Heart right ventricle (tissue), 16 donors: ENCODE measurements at regions not wholly inside any gene's neighbourhood (a gene's known extent, or its start where the extent isn't known, plus 50 kb on each side); places are given as distances from the start of the nearest gene placed in this dataset.

Source experiments
- ATAC-seq, 8 donors: fragments of 200-7000 bp; cut with Tn5 transposase; one replicate each; pipeline ENCODE4 v1.9.1; 2020; ENCODE audit warnings: mild to moderate bottlenecking in 8 of 8, moderate library complexity in 8 of 8, moderate number of reproducible peaks in 1 of 8
- DNase-seq, 2 donors: peaks; one replicate each; pipeline ENCODE4 v3.0.0-alpha.2; 2020
- H3K27ac ChIP-seq, 10 donors: fragments of 200-600 bp; sonication (generic) in 2 of 10; one replicate each; pipeline versions ENCODE4 v1.5.0 to v1.8.0; 2020 to 2022; ENCODE audit warnings: mild to moderate bottlenecking in 3 of 10
- H3K27me3 ChIP-seq, 7 donors: fragments of 200-600 bp; one replicate each; pipeline ENCODE4 v1.8.0; 2021 to 2022; ENCODE audit warnings: mild to moderate bottlenecking in 2 of 7
- H3K36me3 ChIP-seq, 9 donors: fragments of 200-600 bp; sonication (generic) in 1 of 9; one replicate each; pipeline versions ENCODE4 v1.5.0 to v1.8.0; 2020 to 2022; ENCODE audit warnings: mild to moderate bottlenecking in 2 of 9
- H3K4me1 ChIP-seq, 9 donors: fragments of 200-600 bp; sonication (generic) in 1 of 9; one replicate each; pipeline versions ENCODE4 v1.5.0 to v1.8.0; 2020 to 2022; ENCODE audit warnings: mild to moderate bottlenecking in 4 of 9
- H3K4me3 ChIP-seq, 10 donors: fragments of 200-600 bp; sonication (generic) in 2 of 10; one replicate each; pipeline versions ENCODE4 v1.5.0 to v1.8.0; 2020 to 2022; ENCODE audit warnings: mild to moderate bottlenecking in 7 of 10, moderate library complexity in 2 of 10
- H3K9me3 ChIP-seq, 11 donors: fragments of 200-600 bp in 10 of 11; sonication (generic) in 2 of 11; one replicate each; pipeline versions ENCODE4 v1.5.0 to v1.8.0; 2013 to 2022; ENCODE audit warnings: mild to moderate bottlenecking in 2 of 11, control low read depth in 1 of 11, moderate library complexity in 1 of 11
- WGBS, 2 donors: extraction: QIAGEN DNeasy Blood & Tissue Kit; methylation state at CpG; one replicate each; pipeline ENCODE4 v1.1.7; 2013; ENCODE audit warnings: inconsistent platforms in 1 of 2; 5-methylcytosine and 5-hydroxymethylcytosine counted together
- intact Hi-C, 10 donors: fragments of 100-400 bp; cut with DNase I; formaldehyde crosslinking; loops; one replicate each; pipeline versions ENCODE4 v1.11.1 to v1.14.2; 2022
- TF ChIP-seq, protein P1 (sequence below), 9 donors: fragments of 200-600 bp; sonication (generic) in 2 of 9; IDR thresholded peaks; one replicate each; pipeline versions ENCODE4 v1.5.0 to v1.8.0; 2021 to 2022; ENCODE audit warnings: antibody characterized with exemption in 9 of 9, mild to moderate bottlenecking in 5 of 9, moderate library complexity in 1 of 9
- donor health status: Arrhythmogenic right ventricular cardiomyopathy.
- donor health status: ischemic (EF 13 %, LVEDD 7.1; RV severe dilation, severe dysfunction).
- donor health status: healthy with polysubstance abuse.
- donor health status: DM: no; HTN: yes; CAD: no.
- donor health status: DM: no; HTN: no; CAD: no.
- donor health status: ischemic (EF 25% LVEDD 6.9; RV normal size, moderate dysfunction).
- donor health status: ischemic (EF 25% LVEDD 5.7; RV mildly dilated, moderate dysfunction).
- donor health status: healthy.
- donor health status: DM: yes; HTN: yes; CAD: no.
- donor health status: Ischemic cardiomyopathy.
- donor health status: ischemic (EF 35%, LVEDD 5.7; RV mildly dilated, moderate dysfunction).
- donor health status: nonischemic (EF 11% LVEDD 7.7; RV severe dilation, severe dysfunction).
- donor health status: DM: yes; HTN: yes; CAD: no.
- donor health status: PGD.
- donor health status: ischemic (EF 29% LVEDD 5.4; RV normal size, mild dysfunction).
- donor health status: nonischemic (EF 23%, LVEDD 6.1; RV moderate dilation, normal function).

DNA sequence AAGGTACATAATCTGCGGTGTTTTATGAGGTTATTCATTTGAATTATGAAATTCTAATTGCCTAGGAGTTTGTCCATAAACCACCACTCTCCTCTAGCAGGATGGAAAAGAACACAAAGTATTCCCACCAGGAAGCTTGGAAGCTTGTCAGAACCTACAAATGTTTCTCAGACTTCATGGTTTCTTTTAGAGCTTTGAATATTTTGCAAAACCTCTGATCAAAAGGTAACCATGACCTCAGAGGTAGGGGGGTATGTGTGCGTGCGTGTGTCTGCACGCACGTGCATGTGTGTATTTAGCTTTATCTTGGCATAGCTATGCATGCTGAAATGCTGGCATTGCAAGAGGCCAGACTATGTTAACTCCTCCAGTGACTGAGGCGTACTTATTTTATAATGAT lies 847.0 kb downstream of the TLE1 start:
- ATAC-seq (peak in 1 of 8 donors; percentile 69), DNase-seq (no peak)
- TF ChIP-seq, protein P1, sequence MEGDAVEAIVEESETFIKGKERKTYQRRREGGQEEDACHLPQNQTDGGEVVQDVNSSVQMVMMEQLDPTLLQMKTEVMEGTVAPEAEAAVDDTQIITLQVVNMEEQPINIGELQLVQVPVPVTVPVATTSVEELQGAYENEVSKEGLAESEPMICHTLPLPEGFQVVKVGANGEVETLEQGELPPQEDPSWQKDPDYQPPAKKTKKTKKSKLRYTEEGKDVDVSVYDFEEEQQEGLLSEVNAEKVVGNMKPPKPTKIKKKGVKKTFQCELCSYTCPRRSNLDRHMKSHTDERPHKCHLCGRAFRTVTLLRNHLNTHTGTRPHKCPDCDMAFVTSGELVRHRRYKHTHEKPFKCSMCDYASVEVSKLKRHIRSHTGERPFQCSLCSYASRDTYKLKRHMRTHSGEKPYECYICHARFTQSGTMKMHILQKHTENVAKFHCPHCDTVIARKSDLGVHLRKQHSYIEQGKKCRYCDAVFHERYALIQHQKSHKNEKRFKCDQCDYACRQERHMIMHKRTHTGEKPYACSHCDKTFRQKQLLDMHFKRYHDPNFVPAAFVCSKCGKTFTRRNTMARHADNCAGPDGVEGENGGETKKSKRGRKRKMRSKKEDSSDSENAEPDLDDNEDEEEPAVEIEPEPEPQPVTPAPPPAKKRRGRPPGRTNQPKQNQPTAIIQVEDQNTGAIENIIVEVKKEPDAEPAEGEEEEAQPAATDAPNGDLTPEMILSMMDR (IDR thresholded peaks at IDR 0.05): no peak
- Histone ChIP-seq H3K4me1 (no peaks in the 10 kb centered on the region), H3K27ac (peak overlapping the region in 1 of 10 donors; percentile 13), H3K36me3 (no peaks in the 10 kb centered on the region), H3K4me3 (no peak overlapping the region), H3K27me3 (no peaks in the 10 kb centered on the region), H3K9me3 (peaks cover 0 to 7% (median 0%) of the 10 kb centered on the region in 11 donors)
- intact Hi-C loops: no loop called here
- 59 to 63% methylated on average over 6 of the region's 6 CpGs for WGBS, 2 donors

DNA sequence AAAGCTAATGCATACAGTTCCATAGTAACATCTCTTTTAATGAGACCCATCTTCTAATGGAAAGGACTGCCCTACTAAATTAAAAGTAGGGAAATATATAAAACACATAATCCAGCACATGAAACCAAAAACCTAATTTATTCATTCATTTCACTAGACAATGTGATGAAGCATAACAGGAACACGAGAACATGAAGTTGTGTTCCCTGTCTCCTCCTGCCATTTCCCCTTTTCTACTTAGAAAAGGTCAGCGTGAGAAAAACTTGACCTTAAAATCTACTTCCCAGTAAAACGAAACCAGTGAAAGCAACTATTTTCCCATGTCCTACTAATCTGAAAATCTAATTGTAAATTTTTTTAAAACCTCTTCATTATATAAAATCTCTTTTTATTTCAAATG lies 847.5 kb downstream of the TLE1 start:
- Histone ChIP-seq H3K36me3 (no peaks in the 10 kb centered on the region), H3K4me3 (no peak overlapping the region), H3K27ac (peak overlapping the region in 2 of 10 donors; percentile 13 to 25), H3K4me1 (no peaks in the 10 kb centered on the region), H3K27me3 (no peaks in the 10 kb centered on the region), H3K9me3 (peaks cover 0 to 7% (median 0%) of the 10 kb centered on the region in 11 donors)
- 60 to 62% methylated on average over 3 of the region's 3 CpGs for WGBS, 2 donors
- ATAC-seq (no peak), DNase-seq (no peak)
- intact Hi-C loops: no loop called here
- TF ChIP-seq, protein P1 (IDR thresholded peaks at IDR 0.05): no peak

DNA sequence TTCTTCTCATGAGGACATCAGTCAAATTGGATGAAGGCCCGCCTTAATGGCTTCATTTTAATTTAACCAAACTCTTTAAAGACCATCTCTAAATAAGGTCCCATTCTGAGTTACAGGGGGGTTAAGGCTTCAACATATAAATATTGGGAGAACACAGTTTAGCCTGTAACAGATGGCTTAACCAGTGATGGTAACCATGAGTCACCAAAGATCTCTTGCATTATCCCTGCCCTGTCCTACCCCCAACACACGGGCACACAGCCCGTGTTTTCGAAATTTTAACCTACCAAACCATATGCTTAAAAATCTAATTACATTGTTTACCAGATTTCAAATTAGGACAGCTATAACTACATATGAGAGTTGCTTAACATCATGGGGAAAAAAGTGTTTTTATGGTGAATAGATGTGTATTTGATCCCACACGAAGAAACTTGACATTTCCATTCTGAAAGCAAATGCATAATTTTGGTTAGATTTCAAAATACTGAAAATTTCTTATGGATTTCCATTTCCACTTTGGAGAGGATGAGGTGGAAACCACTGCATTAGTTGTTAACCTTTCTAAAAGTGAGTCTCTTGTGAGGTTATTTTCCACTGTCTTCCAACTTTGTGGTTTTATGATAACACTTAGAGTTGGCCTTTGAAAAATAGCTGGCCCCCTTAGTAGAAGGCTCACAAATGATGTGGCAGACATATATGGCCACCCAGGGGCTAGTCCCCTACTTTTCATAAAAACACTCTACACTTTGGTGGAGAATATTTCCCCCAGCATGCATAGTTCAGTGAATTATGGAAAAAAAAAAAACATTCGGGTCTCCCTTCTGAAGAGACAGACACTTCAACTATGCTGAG lies 849.3 kb downstream of the TLE1 start:
- Histone ChIP-seq H3K4me3 (no peak overlapping the region), H3K4me1 (no peaks in the 10 kb centered on the region), H3K36me3 (no peaks in the 10 kb centered on the region), H3K9me3 (peaks cover 0 to 7% (median 0%) of the 10 kb centered on the region in 11 donors), H3K27ac (no peak overlapping the region), H3K27me3 (no peaks in the 10 kb centered on the region)
- ATAC-seq (no peak), DNase-seq (no peak)
- TF ChIP-seq, protein P1 (IDR thresholded peaks at IDR 0.05): no peak
- WGBS, 2 donors: 87 to 89% methylated on average over 6 of the region's 6 CpGs
- intact Hi-C loops: no loop called here

DNA sequence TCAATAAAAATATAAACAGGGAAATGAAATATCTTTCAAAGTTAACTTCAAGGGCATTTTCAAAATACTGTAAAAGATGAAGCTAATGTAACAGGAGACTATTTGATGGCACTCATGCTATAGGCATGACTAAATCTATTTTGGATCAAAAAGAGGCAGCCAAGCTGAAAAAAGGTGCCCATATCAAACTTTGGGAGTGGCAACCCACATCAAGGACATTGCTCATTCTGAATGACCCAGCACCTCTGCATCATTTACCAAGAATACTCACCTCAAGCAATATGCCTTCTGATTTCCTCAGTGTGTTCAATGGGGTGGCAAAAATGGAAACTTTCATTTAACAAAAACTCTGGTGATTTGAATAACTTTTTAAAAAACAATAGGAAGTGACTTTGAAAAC lies 853.3 kb downstream of the TLE1 start:
- H3K27ac ChIP-seq: no peak overlapping the region
- TF ChIP-seq, protein P1 (IDR thresholded peaks at IDR 0.05): no peak
- H3K27me3 ChIP-seq: no peaks in the 10 kb centered on the region
- intact Hi-C loops: no loop called here
- no peaks in the 10 kb centered on the region for H3K36me3 ChIP-seq
- H3K4me1 ChIP-seq: no peaks in the 10 kb centered on the region
- H3K9me3 ChIP-seq: peaks cover 0 to 9% (median 0%) of the 10 kb centered on the region in 11 donors
- DNase-seq (no peak), ATAC-seq (no peak)
- H3K4me3 ChIP-seq: no peak overlapping the region
